ENCODE measurements at regions not wholly inside any gene's neighbourhood (a gene's known extent, or its start where the extent isn't known, plus 50 kb on each side); places are given as distances from the start of the nearest gene placed in this dataset.
"Not testable (repeated sequence)": the region's sequence is repeated elsewhere in the genome, so short reads cannot be mapped to it uniquely, and the experiment has no call there.

DNA sequence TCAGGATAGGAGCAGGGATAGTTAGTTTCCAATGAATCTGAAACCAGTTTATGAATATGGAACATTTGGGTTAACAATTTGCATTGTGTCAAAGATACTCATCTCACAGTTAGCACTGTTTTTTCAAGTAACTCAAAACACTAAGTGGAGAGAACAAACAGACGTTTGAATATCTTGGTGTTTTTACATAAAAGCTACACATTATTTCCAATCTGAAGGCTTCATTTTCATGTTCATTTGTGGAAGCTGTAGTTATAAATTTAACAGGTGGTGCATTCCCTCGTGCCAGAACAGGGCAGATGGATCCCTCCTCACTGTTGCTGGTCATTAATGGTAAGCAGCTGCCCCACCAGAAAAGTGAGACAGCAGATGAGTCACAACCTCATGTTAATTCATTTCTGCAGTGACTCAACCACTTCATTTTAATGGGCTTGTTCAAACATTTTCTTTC lies 286.9 kb downstream of the TMX3 start:
- DNase-seq = no peak

DNA sequence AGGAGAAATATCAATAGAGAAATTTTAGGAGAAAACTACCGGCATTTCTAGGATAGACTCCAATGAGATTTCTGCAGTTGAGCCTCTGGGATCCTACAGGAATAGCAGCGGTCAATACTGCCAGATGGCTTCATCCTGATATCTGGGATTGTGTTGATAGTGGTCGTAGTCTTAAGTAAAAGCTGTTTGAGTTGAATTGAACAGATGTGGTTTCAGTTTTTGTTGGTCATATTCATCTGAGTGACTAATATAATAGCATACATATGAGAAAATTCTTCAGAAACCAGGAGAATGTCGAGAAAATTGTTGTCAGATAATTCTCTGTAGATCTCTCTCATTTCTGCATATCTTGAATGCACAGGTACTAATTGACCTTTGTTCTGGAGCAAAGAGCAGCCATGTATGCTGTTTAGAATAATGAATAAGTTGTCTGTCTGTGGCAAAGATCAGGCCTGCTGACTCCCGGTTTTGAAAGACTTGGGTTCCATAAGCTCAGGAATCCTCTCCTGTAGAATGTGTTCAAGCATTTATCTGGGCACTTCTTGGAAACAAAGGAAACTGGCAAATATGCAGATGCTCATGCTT lies 288.1 kb downstream of the TMX3 start:
- DNase-seq = no peak

DNA sequence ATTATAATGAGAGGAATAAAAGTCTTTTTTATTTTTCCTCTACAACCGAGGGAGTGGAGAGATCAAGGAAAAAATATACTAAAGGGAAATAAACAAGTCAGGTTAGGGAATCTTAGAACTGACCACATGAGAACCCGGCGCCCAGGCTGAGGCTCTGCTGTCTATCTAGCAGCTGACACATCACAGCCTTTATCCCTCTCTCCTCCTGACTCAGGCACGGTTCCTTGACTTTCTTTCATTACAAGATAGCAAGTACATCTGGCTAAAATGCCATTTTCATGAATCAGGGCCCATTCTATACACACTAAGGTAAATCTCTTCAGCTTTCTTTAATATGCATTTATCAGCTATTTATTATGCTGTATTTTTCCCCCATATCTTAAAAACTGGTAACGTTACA lies 296.0 kb downstream of the TMX3 start:
- DNase-seq = no peak

DNA sequence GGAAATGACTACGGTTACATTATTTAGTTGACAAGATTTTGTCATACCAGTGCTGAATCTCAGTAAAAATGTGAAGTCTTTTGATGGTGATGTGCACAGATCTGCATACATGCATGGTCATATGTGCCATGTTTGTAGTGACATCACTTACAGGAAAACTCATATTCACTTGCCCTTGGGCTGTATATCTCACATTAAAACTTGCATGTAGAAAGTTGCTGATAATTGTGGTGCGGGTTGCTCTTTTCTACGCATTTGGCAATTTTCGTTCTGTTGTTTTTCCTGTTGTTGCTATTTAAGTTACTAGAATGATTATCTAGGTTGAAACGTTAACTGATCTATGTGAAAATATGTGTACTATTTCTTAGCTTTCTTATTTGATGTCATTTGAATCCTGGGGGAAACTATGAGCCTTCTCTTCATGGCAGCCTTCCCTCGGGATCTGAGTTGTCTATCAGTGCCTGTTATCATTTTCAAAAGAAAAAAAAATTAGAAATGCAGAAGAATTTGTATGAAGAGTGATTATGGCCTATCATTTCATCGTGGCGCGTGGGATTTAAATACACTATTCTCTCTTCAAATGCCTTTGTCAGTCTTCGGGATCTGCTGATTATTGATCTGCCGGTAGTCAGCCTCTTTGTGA lies 296.6 kb downstream of the TMX3 start:
- no peak for DNase-seq

DNA sequence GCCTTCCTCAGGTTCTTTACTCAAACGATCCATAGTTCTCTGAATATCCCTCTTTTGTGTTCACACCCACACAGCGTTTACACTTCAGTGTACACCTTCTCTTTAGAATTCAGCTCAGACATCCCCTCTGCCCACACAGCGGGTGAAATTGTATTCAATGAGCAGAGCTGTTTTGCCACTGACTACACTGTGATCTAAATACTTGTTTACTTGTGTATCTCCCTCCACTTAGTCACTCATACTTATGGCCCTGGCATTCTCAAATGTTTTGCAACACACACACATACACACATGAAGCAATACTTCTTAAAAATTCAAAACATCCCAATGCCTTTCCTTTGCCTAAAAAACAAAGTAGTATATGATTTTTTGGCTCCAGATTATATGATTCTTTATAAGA lies 297.1 kb downstream of the TMX3 start:
- no peak for DNase-seq

DNA sequence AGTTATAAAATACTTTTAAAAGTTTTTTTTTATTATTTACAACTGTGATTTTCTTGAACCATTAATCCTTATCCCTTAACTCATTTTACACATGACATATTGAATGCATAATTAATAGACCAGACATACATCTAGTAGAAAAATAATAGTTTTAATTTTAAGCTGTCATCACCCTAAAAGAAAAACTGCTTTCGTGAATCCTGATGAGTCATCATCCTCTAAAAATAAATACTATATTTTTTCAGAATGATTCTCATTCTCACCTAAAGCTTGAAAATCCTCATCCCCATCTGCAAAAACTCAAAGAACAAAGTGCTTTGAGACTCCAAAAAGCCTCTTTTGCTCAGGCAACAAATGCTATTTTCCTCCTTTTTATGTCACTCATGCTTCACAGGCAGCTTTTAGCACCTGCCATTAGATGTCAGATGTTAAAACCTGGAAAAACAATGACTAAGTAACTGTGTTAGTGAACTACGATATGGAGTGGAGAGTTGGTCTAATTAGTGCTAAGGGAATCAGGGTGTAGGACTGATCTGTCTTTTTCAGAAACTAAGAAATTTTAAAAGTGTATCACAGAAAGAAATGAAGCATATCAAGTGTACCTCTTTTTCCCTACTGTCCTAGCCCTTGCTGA lies 297.6 kb downstream of the TMX3 start:
- no peak for DNase-seq

DNA sequence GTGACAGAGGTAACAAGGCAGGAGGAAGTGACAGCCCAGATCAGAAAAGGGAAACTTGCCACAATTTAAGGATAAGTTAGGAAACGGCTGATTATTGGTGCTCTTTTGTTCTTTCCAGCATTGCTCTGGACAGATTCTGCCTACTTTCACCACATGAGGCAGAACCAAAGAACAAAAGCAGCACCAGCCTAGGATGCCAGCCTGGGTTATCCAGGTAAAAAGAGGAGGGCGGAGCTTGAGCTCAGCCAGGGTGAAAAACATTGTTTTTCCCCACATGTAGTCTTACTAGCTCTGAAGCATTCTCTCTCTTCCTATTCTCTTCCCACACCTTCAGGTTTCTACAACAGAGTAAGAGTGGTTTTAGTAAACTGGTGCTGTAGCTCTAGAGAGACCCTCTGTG lies 300.5 kb downstream of the TMX3 start:
- DNase-seq = no peak

DNA sequence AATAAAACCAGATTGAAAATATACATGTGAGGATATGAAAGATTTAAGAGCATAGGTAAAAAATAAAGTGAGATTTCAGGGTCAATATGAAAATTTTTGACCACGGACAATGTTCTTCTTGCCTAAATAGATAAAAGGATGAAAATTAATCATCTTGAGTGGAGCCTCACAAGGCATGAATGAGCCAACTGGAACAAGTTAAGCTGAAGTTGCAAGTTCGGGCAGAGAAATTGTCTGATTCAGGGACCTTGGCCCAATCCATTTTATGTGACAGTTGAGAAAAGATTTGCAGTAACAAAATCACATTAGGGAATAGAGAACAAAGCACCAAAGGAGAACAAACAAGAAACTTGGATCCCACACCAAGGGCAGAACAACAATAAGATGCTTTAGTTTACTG lies 305.3 kb downstream of the TMX3 start:
- no peak for DNase-seq

DNA sequence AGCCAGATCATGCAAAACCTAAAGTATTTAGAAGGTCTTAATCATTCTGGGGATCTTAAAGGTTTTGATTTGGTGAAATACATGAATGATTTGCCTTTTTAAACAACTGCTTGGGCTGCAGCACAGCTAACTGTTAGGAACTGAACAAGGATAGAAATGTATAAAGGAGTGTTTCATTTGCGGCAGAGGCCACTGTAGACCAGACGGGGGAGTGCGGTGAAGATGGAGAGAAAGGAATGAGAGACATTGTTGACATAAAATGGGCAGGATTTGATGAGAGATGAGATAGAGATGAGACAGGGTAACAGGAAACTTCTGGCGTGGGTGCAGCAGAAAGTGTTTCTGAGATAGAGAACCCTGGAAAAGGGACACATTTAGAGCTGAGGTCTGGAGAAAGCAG lies 308.1 kb downstream of the TMX3 start:
- no peak for DNase-seq

DNA sequence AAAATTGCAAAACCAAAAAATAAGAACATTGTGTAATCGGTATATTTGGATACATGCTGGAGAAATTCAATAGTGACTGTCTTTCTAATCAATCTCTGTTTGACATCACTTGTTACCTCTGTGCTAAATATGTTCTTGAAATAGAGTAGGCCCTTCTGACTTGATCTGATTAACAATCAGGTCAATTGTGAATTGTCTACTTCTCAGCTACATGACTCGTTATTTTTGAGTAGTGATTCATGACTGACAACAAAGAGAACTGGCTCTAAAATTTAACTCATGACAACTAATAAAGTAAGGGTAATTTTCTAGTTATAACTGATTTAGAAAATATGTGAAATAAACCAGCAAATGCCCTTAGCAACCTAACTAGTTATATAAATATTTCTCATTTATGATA lies 312.1 kb downstream of the TMX3 start:
- no peak for DNase-seq

DNA sequence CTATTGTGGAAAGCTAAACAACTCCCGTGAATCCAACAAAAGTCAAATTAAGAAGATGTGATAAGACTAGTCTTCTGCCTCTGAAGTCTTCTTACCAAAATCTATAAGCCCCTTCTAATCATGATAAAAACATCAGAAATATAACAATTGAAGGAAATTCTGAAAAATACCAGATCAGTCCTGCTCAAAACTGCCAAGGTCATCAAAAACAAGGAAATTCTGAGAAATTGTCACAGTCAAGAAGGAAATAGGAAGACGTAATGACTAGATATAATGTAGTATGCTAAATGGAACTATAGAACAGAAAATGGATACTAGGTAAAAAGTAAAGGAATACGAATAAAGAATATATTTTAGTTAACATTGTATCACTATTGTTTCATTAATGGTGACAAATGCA lies 314.0 kb downstream of the TMX3 start:
- no peak for DNase-seq

DNA sequence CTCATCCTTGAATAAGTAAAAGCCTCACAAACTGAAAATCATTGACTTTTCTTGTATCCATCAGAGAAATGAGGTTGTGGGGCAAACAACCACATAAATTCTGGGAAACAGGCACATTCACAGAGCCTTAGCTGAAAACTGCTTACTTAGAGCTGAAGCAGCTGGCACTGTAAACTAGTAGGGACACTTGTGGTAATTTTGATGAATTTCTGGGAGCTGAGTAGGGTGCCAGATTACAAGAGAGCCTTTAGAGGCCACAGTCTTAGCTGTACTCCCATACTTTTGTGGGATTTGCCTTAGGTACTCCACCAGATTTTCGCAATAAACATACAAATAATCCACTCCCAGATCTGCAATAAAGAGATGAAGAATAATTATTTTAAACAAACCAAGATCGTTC lies 315.2 kb downstream of the TMX3 start:
- no peak for DNase-seq

DNA sequence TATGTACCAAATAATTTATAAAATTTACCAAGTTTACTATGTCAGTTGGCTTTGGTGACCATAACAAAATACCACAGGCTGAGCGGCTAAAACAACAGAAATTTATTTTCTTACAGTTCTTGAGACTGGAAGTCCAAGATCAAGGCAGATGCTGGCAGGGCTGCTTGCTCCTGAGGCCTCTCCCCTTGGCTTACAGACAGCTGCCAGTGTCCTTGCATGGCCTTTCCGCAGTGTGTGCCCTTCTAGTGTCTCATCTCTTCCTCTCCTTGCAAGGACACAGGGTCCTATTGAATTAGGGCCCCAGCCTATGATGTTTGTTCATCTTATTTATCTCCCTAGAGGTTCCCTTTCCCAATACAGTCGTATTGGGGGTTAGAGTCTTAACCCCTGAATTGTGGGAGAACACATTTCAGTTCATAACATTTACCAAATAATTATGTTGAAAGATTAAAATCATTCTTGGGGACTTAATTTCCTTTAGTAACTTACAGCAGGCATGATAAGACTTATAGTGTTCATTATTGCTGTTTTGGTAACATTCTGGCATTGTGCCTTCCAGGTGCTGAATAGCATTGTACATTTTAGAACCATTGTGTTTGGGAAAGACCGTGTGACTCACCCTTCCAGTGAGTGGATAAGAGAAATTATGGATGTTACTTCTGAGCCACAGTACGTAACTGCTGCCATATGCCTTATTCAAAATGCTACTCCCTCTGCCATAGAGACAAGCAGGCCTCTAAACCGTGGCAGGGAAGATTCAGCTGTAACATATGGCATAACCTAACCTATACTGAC lies 317.5 kb downstream of the TMX3 start:
- no peak for DNase-seq

DNA sequence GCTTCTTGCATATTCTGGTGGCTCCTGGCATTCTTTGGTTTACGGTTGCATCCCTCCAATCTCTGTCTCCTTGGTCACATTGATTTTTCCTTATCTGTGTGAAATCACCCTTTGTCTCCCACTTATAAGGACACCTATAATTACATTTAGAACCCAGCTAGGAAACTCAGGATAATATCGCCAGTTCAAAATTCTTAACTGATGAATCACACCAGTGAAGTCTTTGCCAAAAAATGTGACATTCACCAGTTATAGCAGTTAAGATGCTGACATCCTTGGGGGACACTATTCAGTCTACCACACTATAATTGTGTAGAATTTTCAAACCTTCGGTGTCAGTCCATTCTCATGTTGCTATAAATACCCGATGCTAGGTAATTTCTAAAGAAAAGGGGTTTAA lies 320.2 kb downstream of the TMX3 start:
- no peak for DNase-seq

DNA sequence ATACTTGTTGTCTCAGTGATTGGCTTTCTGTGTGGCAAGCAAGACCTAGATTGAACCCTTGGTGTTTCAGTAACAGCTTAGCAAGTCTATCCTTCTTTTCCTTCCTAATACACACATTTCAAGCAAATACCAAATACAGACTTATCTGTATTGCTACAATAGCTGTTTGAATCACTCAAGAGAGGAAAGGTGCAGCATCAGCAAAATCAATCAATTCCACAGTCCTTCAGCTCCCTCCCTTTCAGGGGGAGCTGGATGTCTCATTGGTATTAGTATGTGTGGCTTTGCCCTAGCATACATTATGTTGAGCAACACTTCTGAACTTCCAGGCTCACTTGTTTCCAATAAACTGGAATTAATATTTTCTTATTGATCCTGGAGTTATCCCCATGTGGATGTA lies 323.1 kb downstream of the TMX3 start:
- no peak for DNase-seq

DNA sequence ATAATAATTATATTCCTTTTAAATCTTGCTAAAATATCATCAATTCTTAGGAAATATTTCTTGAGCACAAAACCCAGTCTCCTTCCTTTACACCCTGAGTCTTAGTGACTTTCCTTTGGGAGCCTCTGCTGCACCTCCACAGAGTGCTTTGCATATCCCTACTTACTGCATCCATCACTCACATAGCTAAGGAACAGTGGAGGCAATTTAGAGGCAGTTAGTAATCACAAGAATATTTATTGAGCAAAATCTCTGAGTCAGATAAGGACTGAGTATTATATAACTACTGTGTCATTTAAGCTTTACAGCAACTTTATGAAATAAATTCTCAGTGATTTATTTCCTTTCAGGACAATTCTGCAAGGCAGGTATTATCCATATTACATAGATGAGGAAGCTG lies 327.7 kb downstream of the TMX3 start:
- DNase-seq = no peak

DNA sequence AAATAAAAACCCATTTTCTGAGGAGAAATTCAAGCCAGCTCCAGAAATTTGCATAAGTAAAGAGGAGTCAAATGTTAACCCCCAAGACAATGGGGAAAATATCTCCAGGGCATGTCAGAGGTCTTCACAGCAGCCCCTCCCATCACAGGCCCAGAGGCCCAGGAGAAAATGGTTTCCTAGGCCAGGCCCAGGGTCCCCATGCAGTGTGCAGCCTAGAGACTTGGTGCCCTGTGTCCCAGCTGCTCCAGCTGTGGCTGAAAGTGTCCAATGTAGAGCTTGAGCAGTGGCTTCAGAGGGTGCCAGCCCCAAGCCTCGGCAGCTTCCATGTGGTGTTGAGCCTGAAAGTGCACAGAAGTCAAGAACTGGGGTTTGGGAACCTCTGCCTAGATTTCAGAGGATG lies 330.9 kb downstream of the TMX3 start:
- DNase-seq = not testable (repeated sequence)

DNA sequence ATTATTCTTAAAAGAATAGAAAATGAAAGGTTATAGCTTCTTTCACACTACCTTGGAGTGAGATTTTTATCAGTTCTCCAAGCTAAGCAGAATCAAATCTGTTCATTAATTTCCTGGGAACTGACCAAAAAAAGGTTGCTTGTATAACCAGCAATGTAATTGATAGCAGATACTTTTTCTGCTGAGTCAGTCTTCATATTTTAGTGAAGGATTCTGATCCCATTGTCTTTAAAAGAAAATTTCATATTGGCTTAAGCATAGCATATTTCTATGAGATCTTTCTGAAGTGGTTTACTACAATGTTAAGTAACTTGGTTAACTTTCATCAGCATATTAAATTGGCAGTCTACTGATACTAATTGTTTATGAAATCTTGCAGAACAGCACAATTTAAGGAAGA lies 338.0 kb downstream of the TMX3 start:
- DNase-seq = no peak

DNA sequence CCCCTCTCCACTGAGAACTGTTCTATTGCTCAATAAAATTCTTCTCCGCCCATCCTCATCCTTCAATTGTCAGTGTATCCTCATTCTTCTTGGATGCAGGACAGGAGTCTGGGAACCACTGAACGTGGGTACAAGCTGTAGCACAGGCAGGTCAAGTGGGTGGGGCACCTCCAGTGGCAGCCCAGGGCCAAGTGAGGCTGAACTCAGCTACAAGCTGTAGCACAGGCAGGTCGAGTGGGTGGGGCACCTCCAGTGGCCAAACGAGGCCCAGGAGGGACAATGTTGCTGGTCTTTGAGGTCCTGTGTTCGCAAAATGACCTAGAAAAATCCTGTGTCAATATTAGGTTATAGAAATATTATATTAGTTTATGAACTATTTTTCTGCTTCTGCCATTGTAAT lies 352.0 kb downstream of the TMX3 start:
- DNase-seq = no peak

DNA sequence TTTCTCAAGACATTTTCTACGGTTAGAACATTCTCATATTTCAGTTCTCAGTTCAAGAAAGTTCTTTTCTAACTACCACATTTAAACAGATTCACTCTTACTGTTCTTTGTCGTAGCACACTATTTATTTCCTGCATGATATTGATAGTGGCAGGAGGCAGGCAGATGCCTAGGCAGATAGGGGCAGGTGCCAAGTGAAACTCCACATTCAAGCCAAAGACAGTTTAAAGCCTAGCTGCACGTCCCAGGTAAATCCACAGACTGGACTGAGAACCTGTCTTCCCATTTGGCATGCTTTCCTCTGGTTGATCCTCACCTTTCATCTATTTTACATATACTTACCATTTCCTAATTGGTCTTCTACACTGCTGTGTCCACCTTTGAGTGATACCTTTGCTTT lies 359.3 kb downstream of the TMX3 start:
- no peak for DNase-seq

DNA sequence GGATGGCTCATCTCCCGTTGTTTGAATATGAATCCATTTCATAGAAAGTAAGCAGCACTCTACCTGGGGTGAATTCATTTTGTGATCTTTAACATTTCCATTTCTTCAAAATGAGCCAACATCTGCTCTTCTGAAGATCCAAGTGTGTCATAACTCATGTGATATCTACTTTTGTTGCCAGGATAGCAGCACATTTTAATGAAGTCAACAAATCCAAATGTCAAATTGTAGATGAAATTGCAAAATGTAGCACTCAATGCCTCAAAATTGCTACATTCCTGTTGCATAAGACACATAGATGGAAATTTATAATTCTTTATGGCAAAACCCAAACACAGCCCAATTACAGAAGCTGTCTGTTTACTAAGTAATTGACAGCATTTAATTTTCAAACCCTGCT lies 360.7 kb downstream of the TMX3 start:
- DNase-seq = no peak

DNA sequence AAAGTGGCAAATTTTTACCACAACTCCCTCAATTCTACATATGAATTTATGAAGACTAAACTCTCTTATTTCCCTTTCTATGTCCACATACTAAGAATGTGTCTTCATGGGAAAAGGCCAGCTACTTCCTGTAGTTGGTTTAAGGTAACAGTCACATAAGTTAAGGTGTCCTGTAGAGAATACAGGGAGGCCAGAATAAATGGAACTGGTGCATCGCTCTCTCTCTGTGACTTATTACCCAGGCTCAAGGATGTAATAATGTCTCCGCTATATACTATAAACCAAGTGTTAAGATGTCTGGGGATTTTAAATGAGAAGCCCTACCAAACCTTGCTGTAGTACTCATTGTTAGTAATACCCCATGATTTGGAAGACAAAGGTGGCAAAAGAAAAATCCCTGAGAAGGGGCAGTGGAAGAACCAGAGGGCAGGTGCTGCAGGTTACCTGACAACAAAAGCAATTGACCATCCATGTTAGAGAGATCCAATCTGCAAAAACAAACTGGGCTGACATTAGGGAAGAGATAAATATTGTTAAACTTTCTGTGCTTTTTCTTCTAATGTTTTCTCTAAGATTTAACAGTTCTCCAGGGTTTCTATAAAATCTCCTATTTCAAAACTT lies 372.8 kb downstream of the TMX3 start:
- DNase-seq = no peak

DNA sequence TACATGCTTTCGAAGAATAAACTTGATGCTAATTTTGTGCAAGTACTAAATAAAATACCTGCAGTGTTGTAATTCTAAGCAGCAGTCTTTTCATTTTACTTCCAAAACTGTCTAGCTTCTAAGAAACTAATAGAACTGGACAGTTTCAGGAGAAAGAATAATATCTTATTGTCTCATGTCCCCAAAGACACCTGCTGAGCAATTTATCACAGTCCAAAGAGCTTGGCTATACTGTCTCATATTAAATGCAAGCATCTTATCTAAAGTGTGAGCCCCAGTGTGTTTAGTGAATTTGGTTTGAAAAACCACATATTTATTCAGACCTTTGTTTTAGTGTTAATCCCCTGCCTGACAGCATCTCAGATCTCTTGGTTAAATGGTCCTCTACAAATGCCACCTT lies 374.3 kb downstream of the TMX3 start:
- DNase-seq = no peak

DNA sequence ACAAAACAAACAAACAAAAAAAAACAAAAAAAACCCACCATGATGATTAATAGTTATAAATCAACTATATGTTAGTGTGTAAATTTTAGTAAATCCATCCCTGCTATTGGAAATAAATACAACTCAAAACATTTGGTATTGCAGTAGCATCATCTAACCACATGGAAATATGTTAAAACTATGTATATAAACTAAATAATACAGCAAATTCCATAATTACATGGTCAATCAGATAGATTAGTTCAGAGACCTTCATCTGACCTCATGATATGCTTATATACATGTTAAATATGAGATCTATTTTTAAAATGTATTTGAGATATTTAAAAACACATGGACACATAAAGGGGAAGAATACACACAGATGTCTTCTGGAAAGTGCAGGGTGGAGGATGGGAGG lies 384.2 kb downstream of the TMX3 start:
- DNase-seq = no peak

All from stimulated activated CD8-positive, alpha-beta memory T cell treated with anti-CD3 and anti-CD28 coated beads, Interleukin-4, amount 100 ng/mL, for 48 hours (primary cell).